HG03354 (cell line): ENCODE measurements at regions not wholly inside any gene's neighbourhood (a gene's known extent, or its start where the extent isn't known, plus 50 kb on each side); places are given as distances from the start of the nearest gene placed in this dataset.

Source experiments
- ATAC-seq: cut with Tn5 transposase; IDR thresholded peaks from one replicate; pipeline ENCODE4 v1.9.1; 2021; ENCODE audit warnings: mild to moderate bottlenecking; ENCODE audit not compliant: unreplicated experiment, poor library complexity, severe bottlenecking

DNA sequence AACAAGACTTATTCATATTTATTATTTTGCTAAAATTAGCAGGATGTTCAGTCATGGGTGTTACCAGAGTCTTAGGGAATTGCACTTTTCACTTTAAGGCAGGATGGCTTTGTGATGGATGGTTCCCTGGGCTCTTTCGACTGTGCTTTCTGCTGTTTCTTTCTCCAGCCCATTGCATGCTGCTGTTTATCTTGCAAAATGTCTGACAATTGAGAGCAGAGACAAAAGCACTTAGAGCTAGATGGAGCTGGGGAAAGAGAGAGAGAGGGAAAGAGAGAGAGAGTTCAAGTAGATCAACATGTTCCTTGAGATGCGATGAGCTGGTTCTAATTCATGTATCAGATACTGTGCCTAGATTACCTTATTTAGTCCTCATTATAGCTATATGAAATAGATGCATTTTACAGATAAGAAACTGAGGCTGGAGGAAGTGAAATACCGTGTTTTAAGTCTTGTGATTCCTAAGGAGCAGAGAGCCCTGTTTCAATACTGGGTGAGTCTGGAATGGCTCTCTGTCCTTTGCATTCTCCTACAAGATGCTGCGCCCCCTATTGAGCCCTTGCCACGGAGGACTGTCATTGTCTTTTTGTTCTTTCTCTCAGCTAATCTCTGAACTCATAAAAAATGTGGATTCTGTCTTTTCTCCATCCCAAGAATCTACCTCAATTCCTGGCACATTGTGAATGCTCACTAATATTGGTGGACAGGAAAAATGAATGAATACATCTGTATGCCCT, 227.9 kb downstream of the ALG10B start:
- no peak for ATAC-seq

DNA sequence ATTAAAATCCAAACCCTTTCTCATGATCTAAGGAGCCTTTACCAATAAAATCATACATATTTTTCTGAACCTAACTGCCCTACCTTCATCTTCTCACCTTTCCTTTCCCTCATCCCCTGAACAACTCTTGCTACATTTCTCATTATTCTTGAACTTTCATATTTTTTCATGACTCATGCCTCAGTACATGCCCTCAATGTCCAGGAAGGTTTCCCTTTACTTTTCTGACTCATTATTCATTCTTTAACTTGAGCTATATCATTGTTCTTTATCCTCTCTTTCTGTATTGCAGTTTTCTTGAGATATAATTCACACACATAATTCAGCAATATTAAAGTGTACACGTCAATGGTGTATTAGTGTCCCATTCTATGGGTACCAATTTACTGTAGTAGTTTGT, 231.0 kb downstream of the ALG10B start:
- ATAC-seq, result no peak

DNA sequence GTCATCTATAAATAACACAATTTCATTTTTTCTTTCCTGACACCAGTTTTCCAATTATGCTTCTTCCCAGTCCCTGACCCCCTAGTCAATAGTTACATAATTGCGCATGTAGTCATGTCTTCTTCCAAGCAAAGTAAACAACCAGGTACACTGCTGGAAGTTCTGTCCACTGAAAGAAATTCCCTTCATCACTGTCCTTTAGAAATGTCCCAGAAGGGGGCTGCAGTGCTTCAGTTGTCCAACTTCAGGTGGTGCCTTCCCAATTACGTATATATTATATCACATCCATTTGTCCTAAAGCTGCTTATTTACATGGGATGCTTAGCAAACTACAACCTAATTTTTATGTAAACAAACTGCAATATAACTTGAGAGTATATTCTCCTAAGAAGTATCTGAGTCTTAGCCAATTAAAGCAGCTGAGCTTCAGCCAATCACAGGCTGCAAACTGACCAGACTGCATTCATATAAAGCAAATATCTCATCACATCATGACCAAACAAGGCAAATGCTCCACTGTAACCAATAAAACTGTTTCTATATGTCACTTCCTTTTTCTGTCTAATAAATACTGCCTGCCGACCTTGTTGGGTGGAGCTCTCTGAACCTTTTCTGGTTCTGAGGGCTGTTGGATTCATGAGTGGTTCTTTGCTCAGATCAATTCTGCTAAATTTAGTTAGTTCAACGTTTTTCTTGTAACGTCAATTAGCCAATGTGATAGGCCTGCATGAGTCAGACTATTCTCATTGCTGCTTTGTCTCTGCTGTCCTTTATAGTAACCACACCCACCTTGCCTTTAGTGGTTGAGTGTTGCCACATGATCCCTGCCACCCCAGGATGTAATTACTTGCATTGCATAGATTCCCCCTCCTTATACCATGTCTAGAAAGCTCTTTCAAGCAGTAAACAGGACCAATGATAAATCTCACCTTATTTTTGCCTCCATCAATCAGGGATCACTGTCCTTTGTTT, 239.3 kb downstream of the ALG10B start:
- no peak for ATAC-seq

DNA sequence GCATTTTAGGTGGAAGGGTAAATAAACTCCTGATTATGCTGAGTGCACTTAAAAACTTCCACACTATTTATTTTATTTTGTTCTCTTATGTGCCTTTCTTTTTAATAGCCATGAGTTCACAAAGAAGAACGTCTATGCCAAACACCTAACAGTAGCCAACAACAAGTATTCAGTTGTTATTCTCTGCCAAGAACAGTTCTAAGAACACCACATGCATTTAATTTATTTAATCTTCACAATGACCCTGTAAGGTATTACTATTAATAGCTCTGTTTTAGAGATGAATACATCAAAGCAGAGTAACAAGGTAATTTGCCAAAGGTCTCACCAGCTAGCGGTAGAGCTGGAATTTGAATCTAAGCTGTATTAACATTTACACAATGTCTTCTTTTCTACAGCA, 240.1 kb downstream of the ALG10B start:
- no peak for ATAC-seq

DNA sequence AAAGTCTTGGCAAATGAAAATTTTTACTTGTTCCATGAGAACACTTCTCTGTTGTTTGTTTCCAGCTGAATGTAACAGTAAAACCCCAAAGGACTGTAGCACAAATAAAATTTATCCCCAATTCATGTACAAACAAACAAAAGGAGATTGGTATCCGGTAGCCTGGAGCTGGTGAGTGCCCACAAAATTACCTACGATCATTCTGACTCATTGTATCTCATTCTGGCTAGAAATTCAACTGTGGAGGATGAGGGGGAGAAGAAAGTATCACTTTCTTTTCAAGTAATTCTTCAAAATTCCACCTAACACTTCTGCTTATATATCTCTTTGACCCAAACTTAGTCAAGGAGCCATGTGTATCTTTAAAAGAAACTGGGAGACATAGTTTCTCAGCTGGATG, 268.5 kb downstream of the ALG10B start:
- peak; percentile 44 for ATAC-seq

DNA sequence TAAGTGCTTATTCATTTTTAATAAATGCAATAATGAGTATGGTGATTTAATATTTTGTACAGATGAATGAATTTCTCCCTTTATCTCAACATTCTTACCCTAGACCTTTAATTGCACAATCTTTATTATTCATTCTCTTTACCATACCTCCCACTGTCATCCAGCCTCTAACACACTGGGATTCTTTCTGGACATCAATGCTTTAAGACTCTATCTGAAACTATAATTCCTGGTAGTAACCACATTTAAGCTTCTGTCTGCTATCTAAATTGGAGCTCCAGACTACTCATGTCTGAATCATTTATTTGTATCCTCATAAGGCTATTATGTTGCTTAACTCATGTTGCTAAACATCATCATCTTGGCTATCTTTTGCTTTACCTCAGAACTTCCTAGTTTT, 270.2 kb downstream of the ALG10B start:
- ATAC-seq, result no peak

DNA sequence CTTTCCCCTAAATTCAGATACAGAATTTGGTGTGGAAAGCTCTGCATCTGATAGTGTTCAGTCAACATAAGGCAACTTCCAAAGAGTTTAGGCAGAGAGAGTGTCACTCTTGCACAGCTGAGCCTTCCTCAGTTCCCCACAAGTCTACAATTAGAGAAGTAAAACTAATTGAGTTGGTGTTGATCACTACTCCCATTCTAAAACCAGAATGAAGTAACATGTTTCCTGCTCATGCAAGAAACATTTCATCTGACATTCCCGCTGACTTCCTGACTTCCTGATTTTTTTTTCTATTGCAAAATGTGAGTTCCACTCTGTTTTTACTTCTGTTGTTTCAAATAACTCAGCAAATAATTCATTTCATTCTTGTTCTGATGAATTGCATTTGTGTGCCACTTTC, 271.0 kb downstream of the ALG10B start:
- no peak for ATAC-seq

DNA sequence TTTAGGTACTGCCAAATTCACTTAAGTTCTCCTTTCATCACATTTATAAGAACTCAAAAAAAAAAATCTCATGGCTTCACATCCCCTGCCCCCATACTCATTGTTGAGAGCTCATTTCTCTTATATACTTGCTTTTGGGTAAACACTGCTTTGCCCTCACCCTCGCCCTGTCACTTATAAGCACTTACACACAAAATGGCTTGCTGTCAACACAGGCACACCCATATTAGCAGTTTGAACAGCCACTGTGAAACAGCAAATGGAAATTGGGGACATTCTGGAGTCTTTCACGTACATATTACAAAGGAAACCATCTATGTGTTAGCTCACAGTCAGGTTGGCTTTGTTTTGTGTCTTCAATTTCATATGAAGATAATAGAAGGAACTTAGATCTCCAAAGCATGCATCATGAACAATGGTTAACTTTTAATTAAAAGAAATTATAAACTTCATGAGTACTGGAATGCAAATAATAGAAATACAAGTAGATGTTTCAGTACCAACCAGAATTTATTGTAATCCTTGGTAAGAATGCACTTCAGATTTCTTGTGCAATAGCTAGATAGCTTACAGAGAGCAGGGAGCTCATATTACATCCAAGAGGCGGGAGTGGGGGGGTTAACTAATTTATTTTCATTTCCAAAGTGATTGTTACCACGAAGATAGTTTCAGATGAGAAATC, 272.2 kb downstream of the ALG10B start:
- ATAC-seq, result no peak

DNA sequence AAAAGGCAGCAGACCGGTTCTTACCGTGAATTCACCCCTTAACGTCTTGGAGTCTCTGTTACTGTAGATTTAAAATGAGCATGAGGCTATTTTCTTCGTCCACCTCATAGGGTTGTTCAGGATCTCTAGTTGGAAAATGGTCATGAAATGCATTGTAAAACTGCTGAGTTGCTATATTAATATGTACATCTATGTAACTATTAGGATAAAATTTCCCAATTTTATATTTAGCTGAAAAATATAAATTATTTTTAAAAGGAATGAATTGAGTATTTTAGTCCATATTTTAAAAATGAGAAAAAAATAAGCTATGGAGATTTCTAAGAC, 272.7 kb downstream of the ALG10B start:
- ATAC-seq, result no peak

DNA sequence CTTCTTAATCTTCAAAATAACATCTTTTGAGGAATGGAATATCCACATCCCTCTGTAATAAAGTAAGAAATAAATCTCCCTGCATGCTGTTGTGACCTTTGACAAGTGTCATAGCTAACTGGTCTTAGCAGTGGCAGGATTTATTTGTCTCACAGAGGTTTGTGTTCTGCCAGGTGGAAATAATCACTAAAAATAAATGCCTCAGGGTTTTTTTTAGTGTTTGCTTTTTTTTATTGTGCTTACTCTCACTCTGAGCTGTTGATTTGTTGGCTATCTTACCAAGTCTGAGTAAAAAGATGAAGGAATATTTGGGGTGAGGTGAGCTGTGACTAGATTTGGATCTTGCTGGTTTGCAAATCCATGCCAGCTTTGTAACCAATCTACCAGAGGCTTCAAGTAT, 285.4 kb downstream of the ALG10B start:
- no peak for ATAC-seq
